Ishikawa (cell line): ENCODE measurements at regions not wholly inside any gene's neighbourhood (a gene's known extent, or its start where the extent isn't known, plus 50 kb on each side); places are given as distances from the start of the nearest gene placed in this dataset.

ENCODE experiments used
- CEBPB ChIP-seq: IDR thresholded peaks from 2 replicates; pipeline ENCODE4 v1.6.1; 2012
- CREB1 ChIP-seq: IDR thresholded peaks from 2 replicates; pipeline ENCODE4 v1.6.1; 2012; ENCODE audit warnings: low read depth
- EGR1 ChIP-seq: IDR thresholded peaks from 2 replicates; pipeline ENCODE4 v1.6.1; 2012
- EP300 ChIP-seq: IDR thresholded peaks from 2 replicates; pipeline ENCODE4 v1.6.1; 2012; ENCODE audit warnings: borderline replicate concordance
- FOXM1 ChIP-seq: IDR thresholded peaks from 2 replicates; pipeline ENCODE4 v1.6.1; 2012; ENCODE audit warnings: low read depth, borderline replicate concordance
- NFIC ChIP-seq: IDR thresholded peaks from 2 replicates; pipeline ENCODE4 v1.6.1; 2012
- RAD21 ChIP-seq: IDR thresholded peaks from 2 replicates; pipeline ENCODE4 v1.6.1; 2012; ENCODE audit warnings: low read depth
- TAF1 ChIP-seq: IDR thresholded peaks from 2 replicates; pipeline ENCODE4 v1.6.1; 2012; ENCODE audit warnings: low read depth, mild to moderate bottlenecking
- TCF12 ChIP-seq: IDR thresholded peaks from 2 replicates; pipeline ENCODE4 v1.6.1; 2012; ENCODE audit warnings: low read depth
- TEAD4 ChIP-seq: IDR thresholded peaks from 2 replicates; pipeline ENCODE4 v1.6.1; 2012
- YY1 ChIP-seq: IDR thresholded peaks from 2 replicates; pipeline ENCODE4 v1.6.1; 2012; ENCODE audit warnings: low read depth
- ZBTB7A ChIP-seq: IDR thresholded peaks from 2 replicates; pipeline ENCODE4 v1.6.1; 2012; ENCODE audit warnings: low read depth
- TF ChIP-seq, protein P1 (sequence below): IDR thresholded peaks from 2 replicates; pipeline ENCODE4 v1.6.1; 2012; ENCODE audit warnings: low read depth, mild to moderate bottlenecking
- TF ChIP-seq, protein P2 (sequence below): IDR thresholded peaks from 2 replicates; pipeline ENCODE4 v1.6.1; 2012
- TF ChIP-seq, protein P3 (sequence below): IDR thresholded peaks from 2 replicates; pipeline ENCODE4 v1.6.1; 2012

DNA sequence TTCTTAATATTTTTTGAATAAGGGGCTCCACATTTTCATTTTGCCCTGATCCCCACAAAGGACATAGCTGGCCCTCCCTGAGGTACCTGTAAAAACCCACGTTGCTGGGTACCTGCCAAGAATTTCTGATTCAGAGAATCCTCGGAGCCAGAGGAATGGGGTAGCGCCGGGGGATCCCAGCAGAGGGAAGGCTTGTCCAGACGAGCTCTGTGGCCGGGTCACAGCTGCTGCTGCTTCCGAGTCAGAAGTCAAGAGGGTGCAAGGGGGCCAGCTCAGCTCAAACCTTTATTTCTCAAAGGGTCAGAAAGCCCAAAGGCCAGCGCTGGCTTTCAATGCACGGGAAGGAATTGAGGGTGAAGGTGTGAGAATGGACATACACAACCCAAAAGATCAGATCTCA, 68.9 kb upstream of the SDK2 start:
- TF ChIP-seq NFIC (no peak), TCF12 (no peak), RAD21 (no peak), TEAD4 (no peak), EGR1 (no peak), TAF1 (no peak), ZBTB7A (no peak), CEBPB (no peak), YY1 (no peak)
- TF ChIP-seq, protein P1, sequence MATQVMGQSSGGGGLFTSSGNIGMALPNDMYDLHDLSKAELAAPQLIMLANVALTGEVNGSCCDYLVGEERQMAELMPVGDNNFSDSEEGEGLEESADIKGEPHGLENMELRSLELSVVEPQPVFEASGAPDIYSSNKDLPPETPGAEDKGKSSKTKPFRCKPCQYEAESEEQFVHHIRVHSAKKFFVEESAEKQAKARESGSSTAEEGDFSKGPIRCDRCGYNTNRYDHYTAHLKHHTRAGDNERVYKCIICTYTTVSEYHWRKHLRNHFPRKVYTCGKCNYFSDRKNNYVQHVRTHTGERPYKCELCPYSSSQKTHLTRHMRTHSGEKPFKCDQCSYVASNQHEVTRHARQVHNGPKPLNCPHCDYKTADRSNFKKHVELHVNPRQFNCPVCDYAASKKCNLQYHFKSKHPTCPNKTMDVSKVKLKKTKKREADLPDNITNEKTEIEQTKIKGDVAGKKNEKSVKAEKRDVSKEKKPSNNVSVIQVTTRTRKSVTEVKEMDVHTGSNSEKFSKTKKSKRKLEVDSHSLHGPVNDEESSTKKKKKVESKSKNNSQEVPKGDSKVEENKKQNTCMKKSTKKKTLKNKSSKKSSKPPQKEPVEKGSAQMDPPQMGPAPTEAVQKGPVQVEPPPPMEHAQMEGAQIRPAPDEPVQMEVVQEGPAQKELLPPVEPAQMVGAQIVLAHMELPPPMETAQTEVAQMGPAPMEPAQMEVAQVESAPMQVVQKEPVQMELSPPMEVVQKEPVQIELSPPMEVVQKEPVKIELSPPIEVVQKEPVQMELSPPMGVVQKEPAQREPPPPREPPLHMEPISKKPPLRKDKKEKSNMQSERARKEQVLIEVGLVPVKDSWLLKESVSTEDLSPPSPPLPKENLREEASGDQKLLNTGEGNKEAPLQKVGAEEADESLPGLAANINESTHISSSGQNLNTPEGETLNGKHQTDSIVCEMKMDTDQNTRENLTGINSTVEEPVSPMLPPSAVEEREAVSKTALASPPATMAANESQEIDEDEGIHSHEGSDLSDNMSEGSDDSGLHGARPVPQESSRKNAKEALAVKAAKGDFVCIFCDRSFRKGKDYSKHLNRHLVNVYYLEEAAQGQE: no peak
- TF ChIP-seq, protein P2, sequence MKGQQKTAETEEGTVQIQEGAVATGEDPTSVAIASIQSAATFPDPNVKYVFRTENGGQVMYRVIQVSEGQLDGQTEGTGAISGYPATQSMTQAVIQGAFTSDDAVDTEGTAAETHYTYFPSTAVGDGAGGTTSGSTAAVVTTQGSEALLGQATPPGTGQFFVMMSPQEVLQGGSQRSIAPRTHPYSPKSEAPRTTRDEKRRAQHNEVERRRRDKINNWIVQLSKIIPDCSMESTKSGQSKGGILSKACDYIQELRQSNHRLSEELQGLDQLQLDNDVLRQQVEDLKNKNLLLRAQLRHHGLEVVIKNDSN: no peak
- TF ChIP-seq, protein P3, sequence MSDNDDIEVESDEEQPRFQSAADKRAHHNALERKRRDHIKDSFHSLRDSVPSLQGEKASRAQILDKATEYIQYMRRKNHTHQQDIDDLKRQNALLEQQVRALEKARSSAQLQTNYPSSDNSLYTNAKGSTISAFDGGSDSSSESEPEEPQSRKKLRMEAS: no peak

DNA sequence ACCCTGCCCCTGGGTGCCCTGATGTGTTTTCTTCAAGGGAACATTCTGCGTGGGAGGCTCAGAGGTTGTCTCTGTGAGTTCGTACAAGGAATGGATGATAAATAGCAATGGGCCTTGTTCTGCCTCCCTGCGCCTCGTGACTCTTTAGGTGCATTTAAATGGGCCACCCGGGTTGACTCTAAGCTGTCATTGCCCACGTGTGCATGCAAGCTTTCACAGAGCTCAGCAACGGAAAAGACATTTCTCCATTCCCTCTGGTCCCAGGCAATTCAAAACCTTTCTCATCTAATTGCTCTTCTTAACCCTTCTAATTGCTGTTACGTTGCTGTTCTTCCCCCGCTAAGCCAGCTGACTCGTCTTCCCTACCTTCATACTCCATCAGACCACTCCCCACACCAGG, 71.5 kb upstream of the SDK2 start:
- TF ChIP-seq, protein P1: no peak
- TF ChIP-seq CREB1 (no peak), RAD21 (no peak), EP300 (no peak), EGR1 (no peak), FOXM1 (no peak), TCF12 (no peak), TEAD4 (no peak), YY1 (no peak), TAF1 (no peak), NFIC (no peak), ZBTB7A (no peak)
- TF ChIP-seq, protein P2: no peak
- TF ChIP-seq, protein P3: no peak

DNA sequence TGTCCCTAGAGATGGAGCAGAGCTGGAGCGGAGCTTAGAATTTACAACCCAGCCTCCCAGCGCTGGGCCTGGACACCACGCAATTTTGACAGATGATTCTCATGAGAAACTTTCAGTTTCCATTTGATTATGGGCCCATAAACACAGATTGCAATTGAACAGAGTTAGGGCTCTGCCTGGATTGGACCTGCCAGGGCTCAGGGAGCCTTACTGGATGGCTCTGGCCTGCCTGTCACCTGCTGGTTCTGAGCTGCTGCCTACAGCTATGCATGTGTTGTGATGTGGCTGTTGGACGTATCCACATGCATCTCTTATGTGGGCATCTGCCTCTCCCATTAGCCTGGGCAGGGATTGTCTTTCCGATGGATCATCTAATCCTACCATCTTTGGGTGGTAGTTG, 73.4 kb upstream of the SDK2 start:
- TF ChIP-seq, protein P1: no peak
- TF ChIP-seq, protein P3: no peak
- TF ChIP-seq TEAD4 (no peak), NFIC (no peak), YY1 (no peak), TCF12 (no peak), EP300 (no peak), FOXM1 (no peak), TAF1 (no peak), CEBPB (no peak), ZBTB7A (no peak), EGR1 (no peak), RAD21 (no peak), CREB1 (no peak)
- TF ChIP-seq, protein P2: no peak

DNA sequence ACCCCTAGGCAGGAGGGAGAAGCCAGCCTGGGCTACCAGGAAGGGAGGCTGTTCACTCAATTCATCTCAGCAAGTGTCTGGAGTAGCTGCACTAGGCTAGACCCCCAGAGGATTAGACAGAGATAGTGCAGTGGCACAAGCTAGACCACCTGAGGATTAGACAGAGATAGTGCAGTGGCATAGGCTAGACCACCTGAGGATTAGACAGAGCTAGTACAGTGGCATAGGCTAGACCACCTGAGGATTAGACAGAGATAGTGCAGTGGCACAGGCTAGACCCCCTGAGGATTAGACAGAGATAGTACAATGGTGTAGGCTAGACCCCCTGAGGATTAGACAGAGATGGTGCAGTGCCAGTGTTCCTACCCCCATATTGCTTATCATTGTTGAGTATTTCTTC, 74.1 kb upstream of the SDK2 start:
- TF ChIP-seq TEAD4 (no peak), FOXM1 (no peak), EP300 (no peak), TAF1 (no peak), CREB1 (no peak), CEBPB (no peak), YY1 (no peak), ZBTB7A (no peak), TCF12 (no peak), NFIC (no peak), EGR1 (no peak)
- TF ChIP-seq, protein P1: no peak
- TF ChIP-seq, protein P3: no peak
